ENCODE measurements at regions not wholly inside any gene's neighbourhood (a gene's known extent, or its start where the extent isn't known, plus 50 kb on each side); places are given as distances from the start of the nearest gene placed in this dataset.

- H3K4me3 ChIP-seq (ENCODE audit: low read length in 2 of 2): no peak overlapping the region
- H3K27ac ChIP-seq (ENCODE audit: low read length): no peak overlapping the region
- H3K4me1 ChIP-seq (ENCODE audit: control insufficient read depth, insufficient read depth, low read length): no peaks in the 10 kb centered on the region
- H3K9ac ChIP-seq (ENCODE audit: low read length in 2 of 2): no peak overlapping the region
- no peaks in the 10 kb centered on the region for H3K9me3 ChIP-seq (ENCODE audit: control insufficient read depth in 2 of 2, low read length in 2 of 2)
- no peaks in the 10 kb centered on the region for H3K27me3 ChIP-seq (ENCODE audit: control insufficient read depth in 1 of 2, insufficient read depth in 2 of 2, low read length in 2 of 2)
- no peaks in the 10 kb centered on the region for H3K36me3 ChIP-seq (ENCODE audit: control insufficient read depth in 2 of 2, insufficient read depth in 2 of 2, low read length in 2 of 2)
These were observed 484.8 kb downstream of the PTPRC start for GRCh38 chr1:199123615-199124014.

- Histone ChIP-seq H3K9ac (ENCODE audit: low read length in 2 of 2) (no peak overlapping the region), H3K9me3 (ENCODE audit: control insufficient read depth in 2 of 2, low read length in 2 of 2) (no peaks in the 10 kb centered on the region), H3K4me1 (ENCODE audit: control insufficient read depth, insufficient read depth, low read length) (no peaks in the 10 kb centered on the region), H3K27me3 (ENCODE audit: control insufficient read depth in 1 of 2, insufficient read depth in 2 of 2, low read length in 2 of 2) (no peaks in the 10 kb centered on the region), H3K36me3 (ENCODE audit: control insufficient read depth in 2 of 2, insufficient read depth in 2 of 2, low read length in 2 of 2) (no peaks in the 10 kb centered on the region), H3K4me3 (ENCODE audit: low read length in 2 of 2) (no peak overlapping the region), H3K27ac (ENCODE audit: low read length) (no peak overlapping the region)
These were observed 485.5 kb downstream of the PTPRC start for GRCh38 chr1:199124351-199124750.

- Histone ChIP-seq H3K27ac (ENCODE audit: low read length) (no peak overlapping the region), H3K9me3 (ENCODE audit: control insufficient read depth in 2 of 2, low read length in 2 of 2) (no peaks in the 10 kb centered on the region), H3K4me3 (ENCODE audit: low read length in 2 of 2) (no peak overlapping the region), H3K9ac (ENCODE audit: low read length in 2 of 2) (no peak overlapping the region), H3K36me3 (ENCODE audit: control insufficient read depth in 2 of 2, insufficient read depth in 2 of 2, low read length in 2 of 2) (no peaks in the 10 kb centered on the region), H3K4me1 (ENCODE audit: control insufficient read depth, insufficient read depth, low read length) (no peaks in the 10 kb centered on the region), H3K27me3 (ENCODE audit: control insufficient read depth in 1 of 2, insufficient read depth in 2 of 2, low read length in 2 of 2) (no peaks in the 10 kb centered on the region)
These were observed 490.4 kb downstream of the PTPRC start for GRCh38 chr1:199129247-199129646.

GRCh38 chr1:199132006-199132405 lies 493.2 kb downstream of the PTPRC start:
- H3K9me3 ChIP-seq (ENCODE audit: control insufficient read depth in 2 of 2, low read length in 2 of 2): no peaks in the 10 kb centered on the region
- no peak overlapping the region for H3K9ac ChIP-seq (ENCODE audit: low read length in 2 of 2)

GRCh38 chr1:199135901-199136300 lies 497.1 kb downstream of the PTPRC start:
- no peak overlapping the region for H3K4me3 ChIP-seq (ENCODE audit: low read length in 2 of 2)
- no peak overlapping the region for H3K9ac ChIP-seq (ENCODE audit: low read length in 2 of 2)
- no peaks in the 10 kb centered on the region for H3K27me3 ChIP-seq (ENCODE audit: control insufficient read depth in 1 of 2, insufficient read depth in 2 of 2, low read length in 2 of 2)
- H3K36me3 ChIP-seq (ENCODE audit: control insufficient read depth in 2 of 2, insufficient read depth in 2 of 2, low read length in 2 of 2): no peaks in the 10 kb centered on the region
- H3K27ac ChIP-seq (ENCODE audit: low read length): no peak overlapping the region
- H3K9me3 ChIP-seq (ENCODE audit: control insufficient read depth in 2 of 2, low read length in 2 of 2): no peaks in the 10 kb centered on the region
- H3K4me1 ChIP-seq (ENCODE audit: control insufficient read depth, insufficient read depth, low read length): no peaks in the 10 kb centered on the region

More at GRCh38 chr1:199132006-199132405, 493.2 kb downstream of the PTPRC start:
- no peaks in the 10 kb centered on the region for H3K36me3 ChIP-seq (ENCODE audit: control insufficient read depth in 2 of 2, insufficient read depth in 2 of 2, low read length in 2 of 2)
- no peaks in the 10 kb centered on the region for H3K4me1 ChIP-seq (ENCODE audit: control insufficient read depth, insufficient read depth, low read length)
- H3K27me3 ChIP-seq (ENCODE audit: control insufficient read depth in 1 of 2, insufficient read depth in 2 of 2, low read length in 2 of 2): no peaks in the 10 kb centered on the region
- no peak overlapping the region for H3K27ac ChIP-seq (ENCODE audit: low read length)
- H3K4me3 ChIP-seq (ENCODE audit: low read length in 2 of 2): no peak overlapping the region

- Histone ChIP-seq H3K36me3 (ENCODE audit: control insufficient read depth in 2 of 2, insufficient read depth in 2 of 2, low read length in 2 of 2) (no peaks in the 10 kb centered on the region), H3K4me1 (ENCODE audit: control insufficient read depth, insufficient read depth, low read length) (no peaks in the 10 kb centered on the region), H3K27ac (ENCODE audit: low read length) (no peak overlapping the region), H3K4me3 (ENCODE audit: low read length in 2 of 2) (no peak overlapping the region), H3K9me3 (ENCODE audit: control insufficient read depth in 2 of 2, low read length in 2 of 2) (no peaks in the 10 kb centered on the region), H3K9ac (ENCODE audit: low read length in 2 of 2) (no peak overlapping the region), H3K27me3 (ENCODE audit: control insufficient read depth in 1 of 2, insufficient read depth in 2 of 2, low read length in 2 of 2) (no peaks in the 10 kb centered on the region)
These were observed 499.2 kb downstream of the PTPRC start for GRCh38 chr1:199138061-199138460.

GRCh38 chr1:199149591-199149990 lies 510.8 kb downstream of the PTPRC start:
- no peaks in the 10 kb centered on the region for H3K9me3 ChIP-seq (ENCODE audit: control insufficient read depth in 2 of 2, low read length in 2 of 2)
- H3K27me3 ChIP-seq (ENCODE audit: control insufficient read depth in 1 of 2, insufficient read depth in 2 of 2, low read length in 2 of 2): no peaks in the 10 kb centered on the region
- H3K27ac ChIP-seq (ENCODE audit: low read length): no peak overlapping the region

GRCh38 chr1:199150756-199151155 lies 511.9 kb downstream of the PTPRC start:
- Histone ChIP-seq H3K9me3 (ENCODE audit: control insufficient read depth in 2 of 2, low read length in 2 of 2) (no peaks in the 10 kb centered on the region), H3K4me1 (ENCODE audit: control insufficient read depth, insufficient read depth, low read length) (no peaks in the 10 kb centered on the region), H3K27ac (ENCODE audit: low read length) (no peak overlapping the region), H3K9ac (ENCODE audit: low read length in 2 of 2) (no peak overlapping the region), H3K27me3 (ENCODE audit: control insufficient read depth in 1 of 2, insufficient read depth in 2 of 2, low read length in 2 of 2) (no peaks in the 10 kb centered on the region), H3K36me3 (ENCODE audit: control insufficient read depth in 2 of 2, insufficient read depth in 2 of 2, low read length in 2 of 2) (no peaks in the 10 kb centered on the region), H3K4me3 (ENCODE audit: low read length in 2 of 2) (no peak overlapping the region)

More at GRCh38 chr1:199149591-199149990, 510.8 kb downstream of the PTPRC start:
- H3K4me1 ChIP-seq (ENCODE audit: control insufficient read depth, insufficient read depth, low read length): no peaks in the 10 kb centered on the region
- H3K36me3 ChIP-seq (ENCODE audit: control insufficient read depth in 2 of 2, insufficient read depth in 2 of 2, low read length in 2 of 2): no peaks in the 10 kb centered on the region
- H3K4me3 ChIP-seq (ENCODE audit: low read length in 2 of 2): no peak overlapping the region
- H3K9ac ChIP-seq (ENCODE audit: low read length in 2 of 2): no peak overlapping the region

- Histone ChIP-seq H3K27ac (ENCODE audit: low read length) (no peak overlapping the region), H3K4me1 (ENCODE audit: control insufficient read depth, insufficient read depth, low read length) (no peaks in the 10 kb centered on the region), H3K27me3 (ENCODE audit: control insufficient read depth in 1 of 2, insufficient read depth in 2 of 2, low read length in 2 of 2) (no peaks in the 10 kb centered on the region), H3K9me3 (ENCODE audit: control insufficient read depth in 2 of 2, low read length in 2 of 2) (no peaks in the 10 kb centered on the region), H3K4me3 (ENCODE audit: low read length in 2 of 2) (no peak overlapping the region), H3K36me3 (ENCODE audit: control insufficient read depth in 2 of 2, insufficient read depth in 2 of 2, low read length in 2 of 2) (no peaks in the 10 kb centered on the region), H3K9ac (ENCODE audit: low read length in 2 of 2) (no peak overlapping the region)
These were observed 513.0 kb downstream of the PTPRC start for GRCh38 chr1:199151634-199152425.

GRCh38 chr1:199152676-199153075 lies 513.8 kb downstream of the PTPRC start:
- Histone ChIP-seq H3K4me1 (ENCODE audit: control insufficient read depth, insufficient read depth, low read length) (no peaks in the 10 kb centered on the region), H3K9ac (ENCODE audit: low read length in 2 of 2) (no peak overlapping the region), H3K36me3 (ENCODE audit: control insufficient read depth in 2 of 2, insufficient read depth in 2 of 2, low read length in 2 of 2) (no peaks in the 10 kb centered on the region), H3K27me3 (ENCODE audit: control insufficient read depth in 1 of 2, insufficient read depth in 2 of 2, low read length in 2 of 2) (no peaks in the 10 kb centered on the region), H3K4me3 (ENCODE audit: low read length in 2 of 2) (no peak overlapping the region), H3K9me3 (ENCODE audit: control insufficient read depth in 2 of 2, low read length in 2 of 2) (no peaks in the 10 kb centered on the region), H3K27ac (ENCODE audit: low read length) (no peak overlapping the region)

Data from stomach smooth muscle (tissue), 2 donors.